ENCODE measurements at regions not wholly inside any gene's neighbourhood (a gene's known extent, or its start where the extent isn't known, plus 50 kb on each side); places are given as distances from the start of the nearest gene placed in this dataset.
A peak's percentile ranks its signal among the peaks of the same experiment; 100 is the strongest.

- Histone ChIP-seq H3K4me3 (no peak overlapping the region), H3K4me1 (replicated peaks in 1 of 2) (no peaks in the 10 kb centered on the region), H3K27ac (no peak overlapping the region)
- 80 to 100% (median 86%) methylated on average over 1 to 3 of the region's 3 CpGs; no CpG with 5 or more reads in 3 of the 10 experiments for WGBS, 10 experiments
- no peak for ATAC-seq (replicated peaks in 6 of 8)
- in situ Hi-C loops (cut with MboI; ENCODE audit: low pct_unique_long_range_greater_than_20kb in 2 of 9, low sequenced_read_pairs in 9 of 9, unreplicated experiment in 9 of 9) = no loop called here
Measured at GRCh38 chr9:109707355-109707754, 72.6 kb upstream of the PALM2AKAP2 start.

- ATAC-seq (replicated peaks in 6 of 8) = no peak
- H3K4me1 ChIP-seq (replicated peaks in 1 of 2) = no peaks in the 10 kb centered on the region
- no peak overlapping the region for H3K27ac ChIP-seq
- WGBS, 10 experiments = 20 to 100% (median 75%) methylated on average over 1 to 4 of the region's 4 CpGs; no CpG with 5 or more reads in 1 of the 10 experiments
- in situ Hi-C loops (cut with MboI; ENCODE audit: low pct_unique_long_range_greater_than_20kb in 2 of 9, low sequenced_read_pairs in 9 of 9, unreplicated experiment in 9 of 9) = no loop called here
- H3K4me3 ChIP-seq = no peak overlapping the region
Measured at GRCh38 chr9:109708451-109708945, 71.5 kb upstream of the PALM2AKAP2 start.

- 17 to 90% (median 67%) methylated on average over 1 to 3 of the region's 3 CpGs for WGBS, 10 experiments
- no peak for ATAC-seq (replicated peaks in 6 of 8)
- Histone ChIP-seq H3K4me1 (replicated peaks in 1 of 2) (no peaks in the 10 kb centered on the region), H3K27ac (no peak overlapping the region), H3K4me3 (no peak overlapping the region)
- in situ Hi-C loops (cut with MboI; ENCODE audit: low pct_unique_long_range_greater_than_20kb in 2 of 9, low sequenced_read_pairs in 9 of 9, unreplicated experiment in 9 of 9) = no loop called here
Measured at GRCh38 chr9:109709866-109710265, 70.1 kb upstream of the PALM2AKAP2 start.

GRCh38 chr9:109710830-109711229, 69.2 kb upstream of the PALM2AKAP2 start:
- peak in 3 of 8 experiments; percentile 28 to 74 (median 52) for ATAC-seq (replicated peaks in 6 of 8)
- Histone ChIP-seq H3K4me3 (no peak overlapping the region), H3K27ac (no peak overlapping the region), H3K4me1 (replicated peaks in 1 of 2) (no peaks in the 10 kb centered on the region)
- in situ Hi-C loops (cut with MboI; ENCODE audit: low pct_unique_long_range_greater_than_20kb in 2 of 9, low sequenced_read_pairs in 9 of 9, unreplicated experiment in 9 of 9) = no loop called here
- WGBS, 10 experiments = 0 to 60% (median 20%) methylated on average over 1 of the region's 1 CpG; no CpG with 5 or more reads in 3 of the 10 experiments

- Histone ChIP-seq H3K27ac (no peak overlapping the region), H3K4me1 (replicated peaks in 1 of 2) (no peaks in the 10 kb centered on the region), H3K4me3 (no peak overlapping the region)
- peak in 2 of 8 experiments; percentile 78 to 83 for ATAC-seq (replicated peaks in 6 of 8)
- 24 to 87% (median 73%) methylated on average over 2 to 6 of the region's 6 CpGs; no CpG with 5 or more reads in 1 of the 10 experiments for WGBS, 10 experiments
- in situ Hi-C loops (cut with MboI; ENCODE audit: low pct_unique_long_range_greater_than_20kb in 2 of 9, low sequenced_read_pairs in 9 of 9, unreplicated experiment in 9 of 9) = no loop called here
Measured at GRCh38 chr9:109715344-109715743, 64.7 kb upstream of the PALM2AKAP2 start.

- ATAC-seq (replicated peaks in 6 of 8) = no peak
- in situ Hi-C loops (cut with MboI; ENCODE audit: low pct_unique_long_range_greater_than_20kb in 2 of 9, low sequenced_read_pairs in 9 of 9, unreplicated experiment in 9 of 9) = no loop called here
- 40 to 80% (median 71%) methylated on average over 1 of the region's 1 CpG; no CpG with 5 or more reads in 6 of the 10 experiments for WGBS, 10 experiments
Measured at GRCh38 chr9:109716631-109717030, 63.4 kb upstream of the PALM2AKAP2 start.

GRCh38 chr9:109717342-109717741, 62.7 kb upstream of the PALM2AKAP2 start:
- H3K27ac ChIP-seq = no peak overlapping the region
- in situ Hi-C loops (cut with MboI; ENCODE audit: low pct_unique_long_range_greater_than_20kb in 2 of 9, low sequenced_read_pairs in 9 of 9, unreplicated experiment in 9 of 9) = no loop called here
- ATAC-seq (replicated peaks in 6 of 8) = no peak
- WGBS, 10 experiments = 71 to 100% (median 80%) methylated on average over 1 to 2 of the region's 2 CpGs; no CpG with 5 or more reads in 3 of the 10 experiments
- no peak overlapping the region for H3K4me3 ChIP-seq
- no peaks in the 10 kb centered on the region for H3K4me1 ChIP-seq (replicated peaks in 1 of 2)

More at GRCh38 chr9:109716631-109717030, 63.4 kb upstream of the PALM2AKAP2 start:
- H3K4me1 ChIP-seq (replicated peaks in 1 of 2) = no peaks in the 10 kb centered on the region
- no peak overlapping the region for H3K27ac ChIP-seq
- H3K4me3 ChIP-seq = no peak overlapping the region

GRCh38 chr9:109718861-109719260, 61.1 kb upstream of the PALM2AKAP2 start:
- in situ Hi-C loops (cut with MboI; ENCODE audit: low pct_unique_long_range_greater_than_20kb in 2 of 9, low sequenced_read_pairs in 9 of 9, unreplicated experiment in 9 of 9) = no loop called here
- no peak for ATAC-seq (replicated peaks in 6 of 8)
- WGBS, 10 experiments = 13 to 86% (median 72%) methylated on average over 2 to 3 of the region's 3 CpGs; no CpG with 5 or more reads in 1 of the 10 experiments

GRCh38 chr9:109721001-109721400, 59.0 kb upstream of the PALM2AKAP2 start:
- Histone ChIP-seq H3K4me1 (replicated peaks in 1 of 2) (no peaks in the 10 kb centered on the region), H3K4me3 (no peak overlapping the region), H3K27ac (no peak overlapping the region)
- in situ Hi-C loops (cut with MboI; ENCODE audit: low pct_unique_long_range_greater_than_20kb in 2 of 9, low sequenced_read_pairs in 9 of 9, unreplicated experiment in 9 of 9) = no loop called here
- 35 to 100% (median 43%) methylated on average over 1 to 2 of the region's 2 CpGs; no CpG with 5 or more reads in 4 of the 10 experiments for WGBS, 10 experiments
- ATAC-seq (replicated peaks in 6 of 8) = no peak

More at GRCh38 chr9:109718861-109719260, 61.1 kb upstream of the PALM2AKAP2 start:
- no peak overlapping the region for H3K27ac ChIP-seq
- no peaks in the 10 kb centered on the region for H3K4me1 ChIP-seq (replicated peaks in 1 of 2)
- H3K4me3 ChIP-seq = no peak overlapping the region

- 60 to 100% (median 100%) methylated on average over 1 of the region's 1 CpG; no CpG with 5 or more reads in 3 of the 10 experiments for WGBS, 10 experiments
- Histone ChIP-seq H3K4me1 (replicated peaks in 1 of 2) (no peaks in the 10 kb centered on the region), H3K4me3 (no peak overlapping the region), H3K27ac (no peak overlapping the region)
- in situ Hi-C loops (cut with MboI; ENCODE audit: low pct_unique_long_range_greater_than_20kb in 2 of 9, low sequenced_read_pairs in 9 of 9, unreplicated experiment in 9 of 9) = no loop called here
- no peak for ATAC-seq (replicated peaks in 6 of 8)
Measured at GRCh38 chr9:109722007-109722406, 58.0 kb upstream of the PALM2AKAP2 start.

- in situ Hi-C loops (cut with MboI; ENCODE audit: low pct_unique_long_range_greater_than_20kb in 2 of 9, low sequenced_read_pairs in 9 of 9, unreplicated experiment in 9 of 9) = no loop called here
- 65 to 100% (median 94%) methylated on average over 2 of the region's 2 CpGs; no CpG with 5 or more reads in 1 of the 10 experiments for WGBS, 10 experiments
- Histone ChIP-seq H3K27ac (no peak overlapping the region), H3K4me1 (replicated peaks in 1 of 2) (no peaks in the 10 kb centered on the region), H3K4me3 (no peak overlapping the region)
- no peak for ATAC-seq (replicated peaks in 6 of 8)
Measured at GRCh38 chr9:109723781-109724180, 56.2 kb upstream of the PALM2AKAP2 start.

GRCh38 chr9:109725460-109725859, 54.5 kb upstream of the PALM2AKAP2 start:
- Histone ChIP-seq H3K4me3 (no peak overlapping the region), H3K27ac (no peak overlapping the region), H3K4me1 (replicated peaks in 1 of 2) (no peaks in the 10 kb centered on the region)
- ATAC-seq (replicated peaks in 6 of 8) = no peak
- in situ Hi-C loops (cut with MboI; ENCODE audit: low pct_unique_long_range_greater_than_20kb in 2 of 9, low sequenced_read_pairs in 9 of 9, unreplicated experiment in 9 of 9) = no loop called here
- WGBS, 10 experiments = 24 to 93% (median 65%) methylated on average over 3 to 4 of the region's 4 CpGs; no CpG with 5 or more reads in 1 of the 10 experiments

- ATAC-seq (replicated peaks in 6 of 8) = no peak
- Histone ChIP-seq H3K4me1 (replicated peaks in 1 of 2) (no peaks in the 10 kb centered on the region), H3K27ac (no peak overlapping the region), H3K4me3 (no peak overlapping the region)
- in situ Hi-C loops (cut with MboI; ENCODE audit: low pct_unique_long_range_greater_than_20kb in 2 of 9, low sequenced_read_pairs in 9 of 9, unreplicated experiment in 9 of 9) = no loop called here
- 54 to 83% (median 68%) methylated on average over 1 to 4 of the region's 4 CpGs; no CpG with 5 or more reads in 5 of the 10 experiments for WGBS, 10 experiments
Measured at GRCh38 chr9:109726119-109726518, 53.9 kb upstream of the PALM2AKAP2 start.

GRCh38 chr9:109728686-109729300, 51.2 kb upstream of the PALM2AKAP2 start:
- in situ Hi-C loops (cut with MboI; ENCODE audit: low pct_unique_long_range_greater_than_20kb in 2 of 9, low sequenced_read_pairs in 9 of 9, unreplicated experiment in 9 of 9) = no loop called here
- Histone ChIP-seq H3K4me1 (replicated peaks in 1 of 2) (no peaks in the 10 kb centered on the region), H3K4me3 (no peak overlapping the region), H3K27ac (no peak overlapping the region)
- ATAC-seq (replicated peaks in 6 of 8) = no peak
- 54 to 100% (median 80%) methylated on average over 2 to 3 of the region's 3 CpGs; no CpG with 5 or more reads in 1 of the 10 experiments for WGBS, 10 experiments

Data from motor neuron (in vitro differentiated cells).